ENCODE measurements at regions not wholly inside any gene's neighbourhood (a gene's known extent, or its start where the extent isn't known, plus 50 kb on each side); places are given as distances from the start of the nearest gene placed in this dataset.

DNA sequence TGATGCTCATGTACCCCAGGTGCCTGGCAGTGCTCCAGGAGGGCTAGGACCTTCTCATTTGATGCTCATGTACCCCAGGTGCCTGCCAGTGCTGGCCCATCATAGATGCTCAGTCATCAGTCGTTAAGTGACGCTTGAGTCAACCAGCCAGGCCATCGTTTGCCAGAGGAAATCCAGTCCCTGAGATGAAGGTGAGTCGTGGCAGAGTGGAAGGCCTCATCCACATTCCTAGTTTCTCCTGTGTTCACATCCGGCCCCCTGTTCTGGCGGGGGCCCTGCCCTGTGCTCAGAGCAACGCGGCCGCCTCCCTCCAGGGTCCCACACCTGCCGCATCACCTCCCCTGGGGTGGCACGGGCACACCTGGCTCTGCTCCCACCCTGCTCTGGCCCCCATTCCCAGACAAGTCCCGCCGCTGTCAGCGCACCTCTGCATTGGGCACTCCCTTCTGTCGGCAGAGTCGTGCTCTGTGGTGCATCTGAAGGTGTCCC, 279.9 kb downstream of the BRD1 start:
- DNase-seq (ENCODE audit: low read depth): no peak
- TF ChIP-seq CTCF (conservative IDR thresholded peaks at IDR 0.05; ENCODE audit: low read depth, low read length): no peak
- no peak overlapping the region for H3K4me3 ChIP-seq (ENCODE audit: low read depth, low read length)

DNA sequence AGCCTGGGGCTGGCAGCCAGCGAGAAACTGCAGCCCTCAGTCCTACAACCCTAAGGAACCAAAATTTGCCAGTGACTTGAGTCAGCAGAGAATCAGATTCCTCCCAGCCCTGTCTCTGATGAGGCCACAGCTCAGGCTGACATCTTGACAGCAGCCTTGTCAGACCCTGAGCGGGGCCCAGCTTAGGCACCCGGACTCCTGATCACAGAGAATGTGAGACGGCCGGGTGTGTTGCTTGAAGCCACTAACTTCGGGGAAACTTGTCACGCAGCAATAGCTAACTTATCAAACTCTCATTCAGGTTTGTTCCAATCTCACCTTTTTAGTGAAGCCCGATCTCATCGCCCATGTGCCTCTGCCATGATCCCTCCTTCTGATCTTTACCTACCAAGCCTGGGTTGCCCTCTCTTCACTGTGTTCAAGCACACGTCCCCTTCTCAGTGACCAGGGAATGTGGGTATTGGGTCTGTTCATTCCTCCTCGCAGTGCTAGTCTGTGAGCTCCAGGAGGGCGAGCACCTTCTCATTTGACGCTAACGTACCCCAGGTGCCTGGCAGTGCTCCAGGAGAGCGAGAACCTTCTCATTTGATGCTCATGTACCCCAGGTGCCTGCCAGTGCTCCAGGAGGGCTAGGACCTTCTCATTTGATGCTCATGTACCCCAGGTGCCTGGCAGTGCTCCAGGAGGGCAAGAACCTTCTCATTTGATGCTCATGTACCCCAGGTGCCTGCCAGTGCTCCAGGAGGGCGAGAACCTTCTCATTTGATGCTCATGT, 280.7 kb downstream of the BRD1 start:
- no peak for DNase-seq (ENCODE audit: low read depth)
- TF ChIP-seq CTCF (conservative IDR thresholded peaks at IDR 0.05; ENCODE audit: low read depth, low read length): no peak
- no peak overlapping the region for H3K4me3 ChIP-seq (ENCODE audit: low read depth, low read length)

GRCh38 chr22:49545606-49546005, 282.1 kb downstream of the BRD1 start:
- no peak for TF ChIP-seq CTCF (conservative IDR thresholded peaks at IDR 0.05; ENCODE audit: low read depth, low read length)
- DNase-seq (ENCODE audit: low read depth): no peak
- H3K4me3 ChIP-seq (ENCODE audit: low read depth, low read length): no peak overlapping the region

DNA sequence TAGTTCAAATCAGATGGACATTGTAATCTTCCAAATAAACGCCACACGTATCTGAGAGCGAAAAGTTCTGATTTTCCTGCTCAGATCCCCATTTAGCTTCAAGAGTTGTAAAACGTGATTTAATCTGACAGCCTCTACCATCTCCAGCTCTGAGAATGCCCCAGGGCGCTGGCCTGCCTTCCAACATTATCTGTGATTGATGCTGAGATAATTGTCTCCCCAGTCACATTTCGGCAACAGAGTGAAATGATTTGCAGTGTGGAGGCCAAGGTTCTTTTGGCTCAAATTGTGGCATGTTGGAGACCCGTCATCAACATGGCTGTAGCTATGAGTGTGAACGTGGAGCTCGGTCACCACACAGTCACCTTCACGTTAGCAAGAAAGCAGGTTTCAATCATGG, 283.4 kb downstream of the BRD1 start:
- H3K4me3 ChIP-seq (ENCODE audit: low read depth, low read length): no peak overlapping the region
- no peak for DNase-seq (ENCODE audit: low read depth)
- TF ChIP-seq CTCF (conservative IDR thresholded peaks at IDR 0.05; ENCODE audit: low read depth, low read length): no peak

GRCh38 chr22:49543876-49544275, 283.8 kb downstream of the BRD1 start:
- DNase-seq (ENCODE audit: low read depth): no peak
- TF ChIP-seq CTCF (conservative IDR thresholded peaks at IDR 0.05; ENCODE audit: low read depth, low read length): no peak
- no peak overlapping the region for H3K4me3 ChIP-seq (ENCODE audit: low read depth, low read length)

- TF ChIP-seq CTCF (conservative IDR thresholded peaks at IDR 0.05; ENCODE audit: low read depth, low read length): no peak
- DNase-seq (ENCODE audit: low read depth): no peak
- no peak overlapping the region for H3K4me3 ChIP-seq (ENCODE audit: low read depth, low read length)
These were observed 285.9 kb downstream of the BRD1 start for GRCh38 chr22:49541693-49542230.
